Smooth muscle cell (in vitro differentiated cells): ENCODE measurements at regions not wholly inside any gene's neighbourhood (a gene's known extent, or its start where the extent isn't known, plus 50 kb on each side); places are given as distances from the start of the nearest gene placed in this dataset.

Experiments
- DNase-seq: peaks from one replicate; lab custom pipeline; 2025; ENCODE audit not compliant: unreplicated experiment; lab: John Stamatoyannopoulos, UW
- H2AFZ ChIP-seq: fragments of 200-600 bp; sonication (generic); 2 replicates; pipeline ENCODE4 v1.6.0; 2016; ENCODE audit warnings: antibody characterized with exemption, low read depth, mild to moderate bottlenecking
- H3F3A ChIP-seq: fragments of 200-600 bp; sonication (generic); 2 replicates; pipeline ENCODE4 v1.6.0; 2017; ENCODE audit warnings: antibody characterized with exemption, low read depth
- H3K27ac ChIP-seq: fragments of 200-600 bp; sonication (generic); 2 replicates; pipeline ENCODE4 v1.5.1; 2016; ENCODE audit warnings: low read depth, mild to moderate bottlenecking
- H3K27me3 ChIP-seq: fragments of 200-600 bp; sonication (generic); 2 replicates; pipeline ENCODE4 v1.6.1; 2016; ENCODE audit warnings: low read depth, mild to moderate bottlenecking
- H3K36me3 ChIP-seq: fragments of 200-600 bp; sonication (generic); 2 replicates; pipeline ENCODE4 v1.5.1; 2016; ENCODE audit warnings: low read depth
- H3K4me1 ChIP-seq: fragments of 200-600 bp; sonication (generic); 2 replicates; pipeline ENCODE4 v1.5.1; 2016; ENCODE audit warnings: low read depth
- H3K4me2 ChIP-seq: fragments of 200-600 bp; sonication (generic); 2 replicates; pipeline ENCODE4 v1.6.0; 2016; ENCODE audit warnings: mild to moderate bottlenecking
- H3K4me3 ChIP-seq: fragments of 200-600 bp; sonication (generic); 2 replicates; pipeline ENCODE4 v1.5.1; 2016; ENCODE audit warnings: mild to moderate bottlenecking
- H3K79me2 ChIP-seq: fragments of 200-600 bp; sonication (generic); 2 replicates; pipeline ENCODE4 v1.6.0; 2016; ENCODE audit warnings: low read depth, mild to moderate bottlenecking
- H3K9ac ChIP-seq: fragments of 200-600 bp; sonication (generic); 2 replicates; pipeline ENCODE4 v1.6.0; 2016; ENCODE audit warnings: low read depth
- H3K9me3 ChIP-seq: fragments of 200-600 bp; sonication (generic); replicated peaks from 2 replicates; pipeline ENCODE4 v1.5.1; 2016; ENCODE audit warnings: low read depth
- H4K20me1 ChIP-seq: fragments of 200-600 bp; sonication (generic); 2 replicates; pipeline ENCODE4 v1.6.0; 2016; ENCODE audit warnings: low read depth
- WGBS: methylation state at CpG from one replicate; pipeline ENCODE4 v1.1.7; 2016; ENCODE audit warnings: low lambda C conversion rate; 5-methylcytosine and 5-hydroxymethylcytosine counted together
- TF ChIP-seq, protein P1 (sequence below): fragments of 200-600 bp; sonication (generic); IDR thresholded peaks from 2 replicates; pipeline ENCODE4 v1.5.1; 2017; ENCODE audit warnings: borderline replicate concordance, mild to moderate bottlenecking, antibody characterized with exemption; ENCODE audit not compliant: insufficient read depth, poor library complexity, severe bottlenecking

DNA sequence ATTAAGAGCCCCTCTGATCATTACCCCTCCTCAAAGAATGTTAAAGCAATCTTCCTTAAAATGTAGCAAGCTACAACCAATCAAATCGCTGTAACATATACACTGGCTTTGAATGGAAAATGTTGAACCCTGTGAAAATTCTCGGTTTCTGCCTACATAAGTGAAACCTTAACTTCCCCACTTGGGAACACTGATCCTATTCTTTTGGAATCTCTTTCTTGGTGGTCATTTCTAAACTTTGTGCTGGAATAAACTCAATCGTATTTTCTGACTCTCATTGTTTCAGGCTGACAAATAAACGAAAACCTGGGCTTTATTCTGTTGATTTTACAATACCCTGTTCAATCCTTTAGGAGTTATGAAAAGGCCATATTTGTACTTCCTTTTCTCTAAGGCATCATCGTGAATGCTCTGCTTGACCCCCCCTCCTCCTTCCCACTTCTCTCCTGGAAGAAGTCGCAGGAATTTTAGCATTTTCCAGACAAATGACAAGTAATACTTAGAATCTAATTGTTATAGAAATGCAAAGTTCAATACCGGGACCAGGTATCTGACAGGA, 155.1 kb upstream of the FAM13C start:
- 68% methylated on average over 7 of the region's 7 CpGs for WGBS

DNA sequence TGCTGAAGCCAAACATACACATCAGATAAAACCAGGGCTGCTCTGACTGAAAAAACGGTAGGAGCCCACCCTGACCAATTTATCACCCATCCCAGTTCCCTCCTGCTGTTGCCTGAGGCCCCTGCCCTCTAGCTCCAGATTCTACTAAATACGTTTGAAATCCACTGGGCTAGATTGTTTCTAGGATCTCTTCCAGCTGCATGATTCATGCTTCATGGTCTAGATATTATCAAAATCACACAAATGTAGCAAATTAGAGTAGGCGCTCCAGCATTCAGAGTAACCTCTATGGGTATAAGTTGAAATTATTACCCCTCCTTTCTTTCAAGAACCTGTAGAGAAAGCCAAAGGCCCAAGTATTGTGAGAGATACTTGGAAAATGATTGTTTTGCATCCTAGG, 151.2 kb upstream of the FAM13C start:
- Histone ChIP-seq H3K4me3 (no peak overlapping the region), H3K9me3 (no peaks in the 10 kb centered on the region), H3K4me1 (no peaks in the 10 kb centered on the region), H3K79me2 (no peaks in the 10 kb centered on the region), H3K9ac (no peak overlapping the region), H3K27me3 (peaks cover 19% of the 10 kb centered on the region), H4K20me1 (no peaks in the 10 kb centered on the region), H3K36me3 (no peaks in the 10 kb centered on the region), H3K27ac (no peak overlapping the region), H3F3A (no peaks in the 10 kb centered on the region), H2AFZ (no peak overlapping the region), H3K4me2 (no peak overlapping the region)
- 45% methylated on average over 3 of the region's 3 CpGs for WGBS
- no peak for DNase-seq
- TF ChIP-seq, protein P1, sequence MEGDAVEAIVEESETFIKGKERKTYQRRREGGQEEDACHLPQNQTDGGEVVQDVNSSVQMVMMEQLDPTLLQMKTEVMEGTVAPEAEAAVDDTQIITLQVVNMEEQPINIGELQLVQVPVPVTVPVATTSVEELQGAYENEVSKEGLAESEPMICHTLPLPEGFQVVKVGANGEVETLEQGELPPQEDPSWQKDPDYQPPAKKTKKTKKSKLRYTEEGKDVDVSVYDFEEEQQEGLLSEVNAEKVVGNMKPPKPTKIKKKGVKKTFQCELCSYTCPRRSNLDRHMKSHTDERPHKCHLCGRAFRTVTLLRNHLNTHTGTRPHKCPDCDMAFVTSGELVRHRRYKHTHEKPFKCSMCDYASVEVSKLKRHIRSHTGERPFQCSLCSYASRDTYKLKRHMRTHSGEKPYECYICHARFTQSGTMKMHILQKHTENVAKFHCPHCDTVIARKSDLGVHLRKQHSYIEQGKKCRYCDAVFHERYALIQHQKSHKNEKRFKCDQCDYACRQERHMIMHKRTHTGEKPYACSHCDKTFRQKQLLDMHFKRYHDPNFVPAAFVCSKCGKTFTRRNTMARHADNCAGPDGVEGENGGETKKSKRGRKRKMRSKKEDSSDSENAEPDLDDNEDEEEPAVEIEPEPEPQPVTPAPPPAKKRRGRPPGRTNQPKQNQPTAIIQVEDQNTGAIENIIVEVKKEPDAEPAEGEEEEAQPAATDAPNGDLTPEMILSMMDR: no peak

More for the DNA sequence above, 155.1 kb upstream of the FAM13C start:
- H3F3A ChIP-seq: no peaks in the 10 kb centered on the region
- H3K4me3 ChIP-seq: no peak overlapping the region
- H3K79me2 ChIP-seq: no peaks in the 10 kb centered on the region
- TF ChIP-seq, protein P1: no peak
- no peaks in the 10 kb centered on the region for H3K36me3 ChIP-seq
- H3K9me3 ChIP-seq: no peaks in the 10 kb centered on the region
- H2AFZ ChIP-seq: no peak overlapping the region
- no peaks in the 10 kb centered on the region for H3K4me1 ChIP-seq
- H3K27ac ChIP-seq: no peak overlapping the region
- H4K20me1 ChIP-seq: no peaks in the 10 kb centered on the region
- H3K4me2 ChIP-seq: no peak overlapping the region
- peaks cover 20% of the 10 kb centered on the region for H3K27me3 ChIP-seq
- H3K9ac ChIP-seq: no peak overlapping the region
- DNase-seq: no peak

DNA sequence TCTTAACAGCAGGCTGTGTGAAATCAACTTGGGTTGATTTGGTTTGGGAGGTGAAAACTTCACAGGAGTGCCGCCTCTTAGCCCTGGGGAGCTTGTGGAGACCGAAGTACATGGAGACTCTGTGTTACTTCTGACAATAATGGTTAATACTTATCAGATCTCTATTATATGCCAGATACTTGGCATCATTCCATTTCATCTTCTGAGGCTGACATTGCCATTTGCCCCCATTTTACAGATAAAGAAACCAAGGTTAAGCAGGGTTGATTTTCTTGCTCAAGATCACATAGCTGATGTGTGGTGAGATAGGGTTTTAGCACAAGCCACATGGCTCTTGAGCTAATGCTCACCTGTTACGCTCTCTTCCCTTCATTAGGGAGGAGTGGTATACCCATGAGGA, 150.6 kb upstream of the FAM13C start:
- H4K20me1 ChIP-seq: no peaks in the 10 kb centered on the region
- TF ChIP-seq, protein P1: no peak
- no peak overlapping the region for H2AFZ ChIP-seq
- H3F3A ChIP-seq: no peaks in the 10 kb centered on the region
- H3K4me3 ChIP-seq: no peak overlapping the region
- no peaks in the 10 kb centered on the region for H3K9me3 ChIP-seq
- DNase-seq: no peak
- no peaks in the 10 kb centered on the region for H3K79me2 ChIP-seq
- no peak overlapping the region for H3K27ac ChIP-seq
- no peak overlapping the region for H3K4me2 ChIP-seq
- H3K36me3 ChIP-seq: no peaks in the 10 kb centered on the region
- no peak overlapping the region for H3K9ac ChIP-seq
- no peaks in the 10 kb centered on the region for H3K4me1 ChIP-seq
- WGBS: 91% methylated on average over 3 of the region's 3 CpGs
- peaks cover 13% of the 10 kb centered on the region for H3K27me3 ChIP-seq

- no peak overlapping the region for H3K27ac ChIP-seq
- H3K9ac ChIP-seq: no peak overlapping the region
- H3K4me1 ChIP-seq: no peaks in the 10 kb centered on the region
- 62% methylated on average over 1 of the region's 1 CpG for WGBS
- no peaks in the 10 kb centered on the region for H4K20me1 ChIP-seq
- no peak for DNase-seq
- no peak overlapping the region for H3K4me3 ChIP-seq
- H3K79me2 ChIP-seq: no peaks in the 10 kb centered on the region
- no peaks in the 10 kb centered on the region for H3K36me3 ChIP-seq
- no peaks in the 10 kb centered on the region for H3K9me3 ChIP-seq
- no peaks in the 10 kb centered on the region for H3F3A ChIP-seq
- no peak overlapping the region for H3K4me2 ChIP-seq
- no peaks in the 10 kb centered on the region for H3K27me3 ChIP-seq
- H2AFZ ChIP-seq: no peak overlapping the region
- TF ChIP-seq, protein P1: no peak
Observed at GRCh38 chr10:59508956-59509355, 146.6 kb upstream of the FAM13C start.
